ENCODE measurements at regions not wholly inside any gene's neighbourhood (a gene's known extent, or its start where the extent isn't known, plus 50 kb on each side); places are given as distances from the start of the nearest gene placed in this dataset.

DNA sequence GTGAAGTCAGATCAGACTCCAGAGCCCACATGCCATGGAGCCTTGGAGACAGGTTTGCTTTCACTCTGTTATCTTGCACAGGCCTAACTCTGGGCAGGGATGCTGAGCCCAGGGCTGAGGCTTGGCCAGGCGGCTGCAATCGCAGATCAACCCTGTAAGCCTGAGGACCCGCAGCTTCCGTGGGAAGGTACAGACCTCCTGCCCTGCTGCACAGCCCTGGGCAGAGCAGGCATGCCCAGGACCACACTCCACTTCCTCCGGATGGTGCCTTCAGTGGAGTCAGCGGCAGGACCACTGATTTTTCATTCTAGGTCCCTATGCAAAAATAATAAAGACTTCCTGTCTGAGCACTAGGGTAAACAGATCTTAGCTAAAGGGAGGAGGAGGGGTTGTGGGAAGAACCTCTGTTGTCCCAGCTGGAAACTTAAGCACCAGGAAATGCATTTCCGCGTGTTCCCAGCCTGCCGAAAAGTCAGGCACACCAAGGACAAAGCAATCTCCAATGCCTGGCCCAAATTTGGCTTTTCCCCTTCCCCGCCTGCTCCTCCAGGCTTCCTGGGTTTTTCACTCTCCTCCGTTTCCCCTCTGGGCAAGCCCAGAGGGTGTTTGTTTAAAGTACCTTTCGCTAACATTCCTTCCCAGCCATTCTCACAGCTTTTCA is 87.3 kb downstream of the KCTD15 start:
- no peaks in the 10 kb centered on the region for H3K79me2 ChIP-seq (ENCODE audit: insufficient read depth, low read length)
- no peak overlapping the region for H2AFZ ChIP-seq (ENCODE audit: low read depth, low read length)
- no peaks in the 10 kb centered on the region for H4K20me1 ChIP-seq (ENCODE audit: insufficient read depth, low read length)
- no peak overlapping the region for H3K4me3 ChIP-seq (ENCODE audit: low read depth in 1 of 2, low read length in 2 of 2)
- no peak overlapping the region for H3K27ac ChIP-seq (ENCODE audit: low read length)
- DNase-seq: no peak
- no peak overlapping the region for H3K4me2 ChIP-seq (ENCODE audit: insufficient read depth, low read length)
- H3K9ac ChIP-seq (ENCODE audit: low read depth, low read length): no peak overlapping the region
- H3K4me1 ChIP-seq (ENCODE audit: insufficient read depth, low read length): no peaks in the 10 kb centered on the region
- TF ChIP-seq, protein P1, sequence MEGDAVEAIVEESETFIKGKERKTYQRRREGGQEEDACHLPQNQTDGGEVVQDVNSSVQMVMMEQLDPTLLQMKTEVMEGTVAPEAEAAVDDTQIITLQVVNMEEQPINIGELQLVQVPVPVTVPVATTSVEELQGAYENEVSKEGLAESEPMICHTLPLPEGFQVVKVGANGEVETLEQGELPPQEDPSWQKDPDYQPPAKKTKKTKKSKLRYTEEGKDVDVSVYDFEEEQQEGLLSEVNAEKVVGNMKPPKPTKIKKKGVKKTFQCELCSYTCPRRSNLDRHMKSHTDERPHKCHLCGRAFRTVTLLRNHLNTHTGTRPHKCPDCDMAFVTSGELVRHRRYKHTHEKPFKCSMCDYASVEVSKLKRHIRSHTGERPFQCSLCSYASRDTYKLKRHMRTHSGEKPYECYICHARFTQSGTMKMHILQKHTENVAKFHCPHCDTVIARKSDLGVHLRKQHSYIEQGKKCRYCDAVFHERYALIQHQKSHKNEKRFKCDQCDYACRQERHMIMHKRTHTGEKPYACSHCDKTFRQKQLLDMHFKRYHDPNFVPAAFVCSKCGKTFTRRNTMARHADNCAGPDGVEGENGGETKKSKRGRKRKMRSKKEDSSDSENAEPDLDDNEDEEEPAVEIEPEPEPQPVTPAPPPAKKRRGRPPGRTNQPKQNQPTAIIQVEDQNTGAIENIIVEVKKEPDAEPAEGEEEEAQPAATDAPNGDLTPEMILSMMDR (IDR thresholded peaks at IDR 0.05; ENCODE audit: borderline replicate concordance, extremely low read depth, low read length, poor library complexity, severe bottlenecking): no peak
- TF ChIP-seq EZH2 (IDR thresholded peaks at IDR 0.05; ENCODE audit: borderline replicate concordance, low read depth, low read length, severe bottlenecking): no peak
- H3K9me3 ChIP-seq (ENCODE audit: insufficient read depth, low read length, severe bottlenecking): no peaks in the 10 kb centered on the region
- no peaks in the 10 kb centered on the region for H3K36me3 ChIP-seq (ENCODE audit: insufficient read depth, low read length)
- H3K27me3 ChIP-seq (ENCODE audit: insufficient read depth, low read length, poor library complexity): no peaks in the 10 kb centered on the region
- ATAC-seq (ENCODE audit: insufficient read depth, low read depth): no peak

DNA sequence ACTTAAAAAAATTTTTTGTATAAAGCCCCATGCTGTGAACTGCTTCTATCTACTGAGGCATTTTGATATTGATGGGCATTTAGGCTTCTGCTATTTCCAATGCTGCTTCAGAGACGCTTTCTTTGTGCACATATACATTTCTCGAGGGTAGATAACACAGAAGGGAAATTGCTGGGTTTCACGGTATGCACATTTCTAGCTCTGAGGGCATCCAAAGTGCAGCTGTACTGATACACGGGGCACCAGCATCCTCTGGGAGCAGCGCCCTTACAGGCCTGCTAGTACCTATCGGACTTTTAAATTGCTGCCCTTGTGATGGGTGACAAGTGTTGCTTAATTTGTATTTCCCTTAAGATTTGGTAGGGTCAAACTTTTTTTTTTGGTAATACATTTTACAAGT is 88.6 kb downstream of the KCTD15 start:
- Histone ChIP-seq H4K20me1 (ENCODE audit: insufficient read depth, low read length) (no peaks in the 10 kb centered on the region), H3K9me3 (ENCODE audit: insufficient read depth, low read length, severe bottlenecking) (no peaks in the 10 kb centered on the region), H3K36me3 (ENCODE audit: insufficient read depth, low read length) (no peaks in the 10 kb centered on the region), H3K27me3 (ENCODE audit: insufficient read depth, low read length, poor library complexity) (no peaks in the 10 kb centered on the region), H3K4me3 (ENCODE audit: low read depth in 1 of 2, low read length in 2 of 2) (no peak overlapping the region), H3K79me2 (ENCODE audit: insufficient read depth, low read length) (no peaks in the 10 kb centered on the region), H3K9ac (ENCODE audit: low read depth, low read length) (no peak overlapping the region), H2AFZ (ENCODE audit: low read depth, low read length) (no peak overlapping the region), H3K27ac (ENCODE audit: low read length) (no peak overlapping the region), H3K4me1 (ENCODE audit: insufficient read depth, low read length) (no peaks in the 10 kb centered on the region), H3K4me2 (ENCODE audit: insufficient read depth, low read length) (no peak overlapping the region)
- no peak for DNase-seq
- ATAC-seq (ENCODE audit: insufficient read depth, low read depth): no peak
- TF ChIP-seq, protein P1 (IDR thresholded peaks at IDR 0.05; ENCODE audit: borderline replicate concordance, extremely low read depth, low read length, poor library complexity, severe bottlenecking): no peak
- no peak for TF ChIP-seq EZH2 (IDR thresholded peaks at IDR 0.05; ENCODE audit: borderline replicate concordance, low read depth, low read length, severe bottlenecking)

DNA sequence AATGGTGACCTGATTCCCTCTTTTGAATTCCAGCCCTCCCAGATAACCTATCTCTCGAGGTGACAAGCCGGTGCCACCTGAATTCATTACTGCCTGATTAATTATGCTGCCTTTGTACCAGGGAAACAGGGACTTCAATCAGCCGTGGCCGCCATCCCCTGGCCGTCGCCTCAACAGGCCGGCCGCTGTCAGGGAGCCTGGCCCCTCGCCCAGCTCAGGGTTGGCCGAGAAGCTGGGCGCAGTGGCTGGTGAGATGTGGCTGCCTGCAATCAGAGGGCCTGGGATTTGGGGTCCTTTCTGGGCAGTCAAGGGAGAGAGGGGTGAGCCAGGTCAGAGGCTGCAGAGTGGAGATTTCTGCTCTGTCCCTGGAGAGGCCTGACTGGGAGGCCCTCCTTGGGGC is 91.2 kb downstream of the KCTD15 start:
- no peaks in the 10 kb centered on the region for H3K9me3 ChIP-seq (ENCODE audit: insufficient read depth, low read length, severe bottlenecking)
- H4K20me1 ChIP-seq (ENCODE audit: insufficient read depth, low read length): no peaks in the 10 kb centered on the region
- H3K27ac ChIP-seq (ENCODE audit: low read length): no peak overlapping the region
- H2AFZ ChIP-seq (ENCODE audit: low read depth, low read length): no peak overlapping the region
- no peaks in the 10 kb centered on the region for H3K27me3 ChIP-seq (ENCODE audit: insufficient read depth, low read length, poor library complexity)
- no peak overlapping the region for H3K4me3 ChIP-seq (ENCODE audit: low read depth in 1 of 2, low read length in 2 of 2)
- ATAC-seq (ENCODE audit: insufficient read depth, low read depth) (no peak), DNase-seq (no peak)
- no peaks in the 10 kb centered on the region for H3K36me3 ChIP-seq (ENCODE audit: insufficient read depth, low read length)
- H3K9ac ChIP-seq (ENCODE audit: low read depth, low read length): no peak overlapping the region
- no peaks in the 10 kb centered on the region for H3K4me1 ChIP-seq (ENCODE audit: insufficient read depth, low read length)
- H3K79me2 ChIP-seq (ENCODE audit: insufficient read depth, low read length): no peaks in the 10 kb centered on the region
- TF ChIP-seq, protein P1 (IDR thresholded peaks at IDR 0.05; ENCODE audit: borderline replicate concordance, extremely low read depth, low read length, poor library complexity, severe bottlenecking): no peak
- TF ChIP-seq EZH2 (IDR thresholded peaks at IDR 0.05; ENCODE audit: borderline replicate concordance, low read depth, low read length, severe bottlenecking): no peak
- no peak overlapping the region for H3K4me2 ChIP-seq (ENCODE audit: insufficient read depth, low read length)
